ENCODE measurements at regions not wholly inside any gene's neighbourhood (a gene's known extent, or its start where the extent isn't known, plus 50 kb on each side); places are given as distances from the start of the nearest gene placed in this dataset.

DNA sequence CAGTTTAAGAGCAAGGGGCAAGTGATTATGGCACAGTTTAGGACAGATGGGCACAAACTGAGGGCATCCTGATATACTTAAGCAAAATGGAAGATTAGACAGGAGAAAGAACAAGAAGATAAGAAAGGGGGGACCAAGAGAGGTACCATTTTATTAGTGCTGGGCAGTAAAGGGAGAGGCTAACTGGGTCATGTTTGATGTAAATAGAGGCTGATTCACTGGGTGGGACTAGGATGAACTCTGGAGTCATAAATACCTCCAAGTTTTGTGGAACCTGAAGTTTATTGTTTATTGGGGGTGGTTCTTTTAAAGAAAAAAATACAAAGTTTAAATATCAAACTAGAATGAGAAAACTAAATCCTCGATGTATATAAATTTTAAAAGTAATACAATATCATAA is 1067.2 kb upstream of the GYPC start:
- H3K9me2 ChIP-seq (ENCODE audit: insufficient read depth) = peaks cover 8% of the 10 kb centered on the region; the same call in 1 of the 2 replicates
- H3K27ac ChIP-seq (ENCODE audit: low read depth) = no peak overlapping the region
- H3K36me3 ChIP-seq (ENCODE audit: insufficient read depth) = no peaks in the 10 kb centered on the region
- no peaks in the 10 kb centered on the region for H3K27me3 ChIP-seq (ENCODE audit: insufficient read depth)
- H3K27ac Mint-ChIP-seq = no peak overlapping the region
- ATAC-seq (no peak), DNase-seq (ENCODE audit: low spot score) (no peak)
- peaks cover 5% of the 10 kb centered on the region; the same call in 2 of the 3 replicates for H3K36me3 Mint-ChIP-seq (ENCODE audit: low read depth)
- H3K4me1 ChIP-seq (ENCODE audit: insufficient read depth) = no peaks in the 10 kb centered on the region
- H3K4me3 Mint-ChIP-seq = no peak overlapping the region
- peaks cover 12% of the 10 kb centered on the region; the same call in 2 of the 3 replicates for H3K4me1 Mint-ChIP-seq
- H3K79me2 ChIP-seq (replicated peaks; ENCODE audit: insufficient read depth) = no peaks in the 10 kb centered on the region
- no peak overlapping the region for H3K4me2 ChIP-seq
- peaks cover 2% of the 10 kb centered on the region for H3K27me3 Mint-ChIP-seq (ENCODE audit: insufficient read depth, low read depth, poor library complexity)
- no peaks in the 10 kb centered on the region for H3F3A ChIP-seq (replicated peaks; ENCODE audit: low read depth)
- TF ChIP-seq ZNF114 (CRISPR knock-in tag; IDR thresholded peaks at IDR 0.05) = no peak
- TF ChIP-seq EZH2 (IDR thresholded peaks at IDR 0.05; ENCODE audit: low read depth, unreplicated experiment) = no peak
- TF ChIP-seq, protein P1, sequence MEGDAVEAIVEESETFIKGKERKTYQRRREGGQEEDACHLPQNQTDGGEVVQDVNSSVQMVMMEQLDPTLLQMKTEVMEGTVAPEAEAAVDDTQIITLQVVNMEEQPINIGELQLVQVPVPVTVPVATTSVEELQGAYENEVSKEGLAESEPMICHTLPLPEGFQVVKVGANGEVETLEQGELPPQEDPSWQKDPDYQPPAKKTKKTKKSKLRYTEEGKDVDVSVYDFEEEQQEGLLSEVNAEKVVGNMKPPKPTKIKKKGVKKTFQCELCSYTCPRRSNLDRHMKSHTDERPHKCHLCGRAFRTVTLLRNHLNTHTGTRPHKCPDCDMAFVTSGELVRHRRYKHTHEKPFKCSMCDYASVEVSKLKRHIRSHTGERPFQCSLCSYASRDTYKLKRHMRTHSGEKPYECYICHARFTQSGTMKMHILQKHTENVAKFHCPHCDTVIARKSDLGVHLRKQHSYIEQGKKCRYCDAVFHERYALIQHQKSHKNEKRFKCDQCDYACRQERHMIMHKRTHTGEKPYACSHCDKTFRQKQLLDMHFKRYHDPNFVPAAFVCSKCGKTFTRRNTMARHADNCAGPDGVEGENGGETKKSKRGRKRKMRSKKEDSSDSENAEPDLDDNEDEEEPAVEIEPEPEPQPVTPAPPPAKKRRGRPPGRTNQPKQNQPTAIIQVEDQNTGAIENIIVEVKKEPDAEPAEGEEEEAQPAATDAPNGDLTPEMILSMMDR (conservative IDR thresholded peaks at IDR 0.05; ENCODE audit: low read depth in 2 of 2) = no peak
- no peak for TF ChIP-seq STAT1 (IDR thresholded peaks at IDR 0.05; ENCODE audit: unreplicated experiment)
- TF ChIP-seq, protein P2, sequence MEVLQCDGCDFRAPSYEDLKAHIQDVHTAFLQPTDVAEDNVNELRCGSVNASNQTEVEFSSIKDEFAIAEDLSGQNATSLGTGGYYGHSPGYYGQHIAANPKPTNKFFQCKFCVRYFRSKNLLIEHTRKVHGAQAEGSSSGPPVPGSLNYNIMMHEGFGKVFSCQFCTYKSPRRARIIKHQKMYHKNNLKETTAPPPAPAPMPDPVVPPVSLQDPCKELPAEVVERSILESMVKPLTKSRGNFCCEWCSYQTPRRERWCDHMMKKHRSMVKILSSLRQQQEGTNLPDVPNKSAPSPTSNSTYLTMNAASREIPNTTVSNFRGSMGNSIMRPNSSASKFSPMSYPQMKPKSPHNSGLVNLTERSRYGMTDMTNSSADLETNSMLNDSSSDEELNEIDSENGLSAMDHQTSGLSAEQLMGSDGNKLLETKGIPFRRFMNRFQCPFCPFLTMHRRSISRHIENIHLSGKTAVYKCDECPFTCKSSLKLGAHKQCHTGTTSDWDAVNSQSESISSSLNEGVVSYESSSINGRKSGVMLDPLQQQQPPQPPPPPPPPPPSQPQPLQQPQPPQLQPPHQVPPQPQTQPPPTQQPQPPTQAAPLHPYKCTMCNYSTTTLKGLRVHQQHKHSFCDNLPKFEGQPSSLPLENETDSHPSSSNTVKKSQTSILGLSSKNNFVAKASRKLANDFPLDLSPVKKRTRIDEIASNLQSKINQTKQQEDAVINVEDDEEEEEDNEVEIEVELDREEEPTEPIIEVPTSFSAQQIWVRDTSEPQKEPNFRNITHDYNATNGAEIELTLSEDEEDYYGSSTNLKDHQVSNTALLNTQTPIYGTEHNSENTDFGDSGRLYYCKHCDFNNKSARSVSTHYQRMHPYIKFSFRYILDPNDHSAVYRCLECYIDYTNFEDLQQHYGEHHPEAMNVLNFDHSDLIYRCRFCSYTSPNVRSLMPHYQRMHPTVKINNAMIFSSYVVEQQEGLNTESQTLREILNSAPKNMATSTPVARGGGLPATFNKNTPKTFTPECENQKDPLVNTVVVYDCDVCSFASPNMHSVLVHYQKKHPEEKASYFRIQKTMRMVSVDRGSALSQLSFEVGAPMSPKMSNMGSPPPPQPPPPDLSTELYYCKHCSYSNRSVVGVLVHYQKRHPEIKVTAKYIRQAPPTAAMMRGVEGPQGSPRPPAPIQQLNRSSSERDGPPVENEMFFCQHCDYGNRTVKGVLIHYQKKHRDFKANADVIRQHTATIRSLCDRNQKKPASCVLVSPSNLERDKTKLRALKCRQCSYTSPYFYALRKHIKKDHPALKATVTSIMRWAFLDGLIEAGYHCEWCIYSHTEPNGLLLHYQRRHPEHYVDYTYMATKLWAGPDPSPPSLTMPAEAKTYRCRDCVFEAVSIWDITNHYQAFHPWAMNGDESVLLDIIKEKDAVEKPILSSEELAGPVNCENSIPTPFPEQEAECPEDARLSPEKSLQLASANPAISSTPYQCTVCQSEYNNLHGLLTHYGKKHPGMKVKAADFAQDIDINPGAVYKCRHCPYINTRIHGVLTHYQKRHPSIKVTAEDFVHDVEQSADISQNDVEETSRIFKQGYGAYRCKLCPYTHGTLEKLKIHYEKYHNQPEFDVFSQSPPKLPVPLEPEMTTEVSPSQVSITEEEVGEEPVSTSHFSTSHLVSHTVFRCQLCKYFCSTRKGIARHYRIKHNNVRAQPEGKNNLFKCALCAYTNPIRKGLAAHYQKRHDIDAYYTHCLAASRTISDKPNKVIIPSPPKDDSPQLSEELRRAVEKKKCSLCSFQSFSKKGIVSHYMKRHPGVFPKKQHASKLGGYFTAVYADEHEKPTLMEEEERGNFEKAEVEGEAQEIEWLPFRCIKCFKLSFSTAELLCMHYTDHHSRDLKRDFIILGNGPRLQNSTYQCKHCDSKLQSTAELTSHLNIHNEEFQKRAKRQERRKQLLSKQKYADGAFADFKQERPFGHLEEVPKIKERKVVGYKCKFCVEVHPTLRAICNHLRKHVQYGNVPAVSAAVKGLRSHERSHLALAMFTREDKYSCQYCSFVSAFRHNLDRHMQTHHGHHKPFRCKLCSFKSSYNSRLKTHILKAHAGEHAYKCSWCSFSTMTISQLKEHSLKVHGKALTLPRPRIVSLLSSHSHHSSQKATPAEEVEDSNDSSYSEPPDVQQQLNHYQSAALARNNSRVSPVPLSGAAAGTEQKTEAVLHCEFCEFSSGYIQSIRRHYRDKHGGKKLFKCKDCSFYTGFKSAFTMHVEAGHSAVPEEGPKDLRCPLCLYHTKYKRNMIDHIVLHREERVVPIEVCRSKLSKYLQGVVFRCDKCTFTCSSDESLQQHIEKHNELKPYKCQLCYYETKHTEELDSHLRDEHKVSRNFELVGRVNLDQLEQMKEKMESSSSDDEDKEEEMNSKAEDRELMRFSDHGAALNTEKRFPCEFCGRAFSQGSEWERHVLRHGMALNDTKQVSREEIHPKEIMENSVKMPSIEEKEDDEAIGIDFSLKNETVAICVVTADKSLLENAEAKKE (CRISPR knock-in tag; IDR thresholded peaks at IDR 0.05) = no peak
- TF ChIP-seq CREB1 (CRISPR knock-in tag; IDR thresholded peaks at IDR 0.05; ENCODE audit: low read depth) = no peak
- TF ChIP-seq, protein P3, sequence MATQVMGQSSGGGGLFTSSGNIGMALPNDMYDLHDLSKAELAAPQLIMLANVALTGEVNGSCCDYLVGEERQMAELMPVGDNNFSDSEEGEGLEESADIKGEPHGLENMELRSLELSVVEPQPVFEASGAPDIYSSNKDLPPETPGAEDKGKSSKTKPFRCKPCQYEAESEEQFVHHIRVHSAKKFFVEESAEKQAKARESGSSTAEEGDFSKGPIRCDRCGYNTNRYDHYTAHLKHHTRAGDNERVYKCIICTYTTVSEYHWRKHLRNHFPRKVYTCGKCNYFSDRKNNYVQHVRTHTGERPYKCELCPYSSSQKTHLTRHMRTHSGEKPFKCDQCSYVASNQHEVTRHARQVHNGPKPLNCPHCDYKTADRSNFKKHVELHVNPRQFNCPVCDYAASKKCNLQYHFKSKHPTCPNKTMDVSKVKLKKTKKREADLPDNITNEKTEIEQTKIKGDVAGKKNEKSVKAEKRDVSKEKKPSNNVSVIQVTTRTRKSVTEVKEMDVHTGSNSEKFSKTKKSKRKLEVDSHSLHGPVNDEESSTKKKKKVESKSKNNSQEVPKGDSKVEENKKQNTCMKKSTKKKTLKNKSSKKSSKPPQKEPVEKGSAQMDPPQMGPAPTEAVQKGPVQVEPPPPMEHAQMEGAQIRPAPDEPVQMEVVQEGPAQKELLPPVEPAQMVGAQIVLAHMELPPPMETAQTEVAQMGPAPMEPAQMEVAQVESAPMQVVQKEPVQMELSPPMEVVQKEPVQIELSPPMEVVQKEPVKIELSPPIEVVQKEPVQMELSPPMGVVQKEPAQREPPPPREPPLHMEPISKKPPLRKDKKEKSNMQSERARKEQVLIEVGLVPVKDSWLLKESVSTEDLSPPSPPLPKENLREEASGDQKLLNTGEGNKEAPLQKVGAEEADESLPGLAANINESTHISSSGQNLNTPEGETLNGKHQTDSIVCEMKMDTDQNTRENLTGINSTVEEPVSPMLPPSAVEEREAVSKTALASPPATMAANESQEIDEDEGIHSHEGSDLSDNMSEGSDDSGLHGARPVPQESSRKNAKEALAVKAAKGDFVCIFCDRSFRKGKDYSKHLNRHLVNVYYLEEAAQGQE (IDR thresholded peaks at IDR 0.05; ENCODE audit: unreplicated experiment) = no peak
- TF ChIP-seq, protein P4, sequence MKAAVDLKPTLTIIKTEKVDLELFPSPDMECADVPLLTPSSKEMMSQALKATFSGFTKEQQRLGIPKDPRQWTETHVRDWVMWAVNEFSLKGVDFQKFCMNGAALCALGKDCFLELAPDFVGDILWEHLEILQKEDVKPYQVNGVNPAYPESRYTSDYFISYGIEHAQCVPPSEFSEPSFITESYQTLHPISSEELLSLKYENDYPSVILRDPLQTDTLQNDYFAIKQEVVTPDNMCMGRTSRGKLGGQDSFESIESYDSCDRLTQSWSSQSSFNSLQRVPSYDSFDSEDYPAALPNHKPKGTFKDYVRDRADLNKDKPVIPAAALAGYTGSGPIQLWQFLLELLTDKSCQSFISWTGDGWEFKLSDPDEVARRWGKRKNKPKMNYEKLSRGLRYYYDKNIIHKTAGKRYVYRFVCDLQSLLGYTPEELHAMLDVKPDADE (IDR thresholded peaks at IDR 0.05) = no peak
- no peak for TF ChIP-seq NANOG (IDR thresholded peaks at IDR 0.05; ENCODE audit: borderline replicate concordance)
- TF ChIP-seq EZH2phosphoT487 (IDR thresholded peaks at IDR 0.05; ENCODE audit: unreplicated experiment) = no peak
- no peak for TF ChIP-seq JUNB (IDR thresholded peaks at IDR 0.05; ENCODE audit: unreplicated experiment)
- no peak for TF ChIP-seq ZNF331 (CRISPR knock-in tag; IDR thresholded peaks at IDR 0.05; ENCODE audit: low read depth)
- TF ChIP-seq POLR2AphosphoS5 (IDR thresholded peaks at IDR 0.05; ENCODE audit: low read depth) = no peak
- no peak overlapping the region for H3K4me3 ChIP-seq
- H4K20me1 ChIP-seq (replicated peaks; ENCODE audit: insufficient read depth) = no peaks in the 10 kb centered on the region
- H3K9me3 Mint-ChIP-seq = peaks cover 4% of the 10 kb centered on the region; the same call in 1 of the 3 replicates
- no peak overlapping the region for H2AFZ ChIP-seq
